PC-9 (cell line): ENCODE measurements at regions not wholly inside any gene's neighbourhood (a gene's known extent, or its start where the extent isn't known, plus 50 kb on each side); places are given as distances from the start of the nearest gene placed in this dataset.

Experiments
- EZH2 ChIP-seq: fragments of 200-600 bp; sonication (generic); IDR thresholded peaks from 2 replicates; pipeline ENCODE4 v1.8.0; 2017; ENCODE audit warnings: antibody characterized with exemption, low read depth
- TF ChIP-seq, protein P1 (sequence below): fragments of 200-600 bp; sonication (generic); conservative IDR thresholded peaks from 2 replicates; pipeline ENCODE4 v1.6.1; 2017; ENCODE audit warnings: mixed run types, antibody characterized with exemption, mild to moderate bottlenecking, moderate library complexity

DNA sequence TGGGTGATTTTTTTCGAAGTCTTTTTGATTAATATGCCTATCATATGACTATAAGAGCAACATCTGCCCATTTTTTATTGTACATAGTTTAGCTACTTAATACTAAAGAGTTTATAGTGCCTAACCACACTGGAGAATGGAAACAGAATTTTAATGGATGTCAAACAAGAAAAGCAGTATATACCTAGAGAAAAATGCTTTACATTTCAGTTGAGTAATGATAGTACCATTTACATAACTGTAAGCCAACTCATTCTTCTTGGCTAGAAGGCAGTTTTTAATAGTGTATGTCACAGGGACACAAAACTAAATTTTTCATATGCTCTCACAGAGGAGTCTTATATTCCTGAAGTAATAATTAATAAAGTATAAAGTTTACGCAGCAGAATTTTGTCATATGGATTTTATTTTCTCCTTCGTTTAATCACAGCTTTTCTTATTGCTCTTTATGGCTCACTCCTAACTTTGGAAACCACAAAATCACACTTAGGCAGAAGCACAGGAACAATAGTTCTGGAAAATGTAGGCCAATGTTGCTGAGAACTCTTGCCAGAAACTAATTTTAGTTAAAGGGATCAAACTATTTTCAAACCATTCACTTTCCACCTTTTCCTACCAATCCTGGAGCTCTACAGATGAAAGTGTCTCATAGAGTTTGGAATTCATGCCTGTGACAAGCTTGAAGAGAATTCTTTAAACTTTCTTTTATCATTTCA, 243.6 kb downstream of the ZIC1 start:
- TF ChIP-seq, protein P1, sequence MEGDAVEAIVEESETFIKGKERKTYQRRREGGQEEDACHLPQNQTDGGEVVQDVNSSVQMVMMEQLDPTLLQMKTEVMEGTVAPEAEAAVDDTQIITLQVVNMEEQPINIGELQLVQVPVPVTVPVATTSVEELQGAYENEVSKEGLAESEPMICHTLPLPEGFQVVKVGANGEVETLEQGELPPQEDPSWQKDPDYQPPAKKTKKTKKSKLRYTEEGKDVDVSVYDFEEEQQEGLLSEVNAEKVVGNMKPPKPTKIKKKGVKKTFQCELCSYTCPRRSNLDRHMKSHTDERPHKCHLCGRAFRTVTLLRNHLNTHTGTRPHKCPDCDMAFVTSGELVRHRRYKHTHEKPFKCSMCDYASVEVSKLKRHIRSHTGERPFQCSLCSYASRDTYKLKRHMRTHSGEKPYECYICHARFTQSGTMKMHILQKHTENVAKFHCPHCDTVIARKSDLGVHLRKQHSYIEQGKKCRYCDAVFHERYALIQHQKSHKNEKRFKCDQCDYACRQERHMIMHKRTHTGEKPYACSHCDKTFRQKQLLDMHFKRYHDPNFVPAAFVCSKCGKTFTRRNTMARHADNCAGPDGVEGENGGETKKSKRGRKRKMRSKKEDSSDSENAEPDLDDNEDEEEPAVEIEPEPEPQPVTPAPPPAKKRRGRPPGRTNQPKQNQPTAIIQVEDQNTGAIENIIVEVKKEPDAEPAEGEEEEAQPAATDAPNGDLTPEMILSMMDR, result no peak
- TF ChIP-seq EZH2, result no peak
